Spleen (tissue), 7 donors: ENCODE measurements at regions not wholly inside any gene's neighbourhood (a gene's known extent, or its start where the extent isn't known, plus 50 kb on each side); places are given as distances from the start of the nearest gene placed in this dataset.

Source experiments
- CTCF ChIP-seq, 11 experiments: fragments of 200-600 bp in 7 of 11; fragments of 450-650 bp in 4 of 11; sonication (generic) in 4 of 11; IDR thresholded peaks in 8 of 11; conservative IDR thresholded peaks in 3 of 11; 1 replicate in 7 of 11; 2 replicates in 4 of 11; pipeline versions ENCODE4 v1.4.0 to v1.8.0; 2016 to 2021; ENCODE audit warnings: antibody characterized with exemption in 11 of 11, inconsistent platforms in 4 of 11, mild to moderate bottlenecking in 1 of 11
- POLR2A ChIP-seq, 3 donors: fragments of 450-650 bp; IDR thresholded peaks; one replicate each; pipeline ENCODE4 v1.5.1; 2017; ENCODE audit warnings: antibody characterized with exemption in 3 of 3, mild to moderate bottlenecking in 1 of 3
- POLR2AphosphoS5 ChIP-seq, 3 donors: sonication (generic); formaldehyde crosslinking; IDR thresholded peaks; one replicate each; pipeline ENCODE4 v1.5.1; 2017; ENCODE audit warnings: antibody characterized with exemption in 3 of 3
- donor health status: DM: no; HTN: no; CAD: no; lungs with moderate emphysema.
- donor health status: DM: no; HTN: no; CAD: no.
- donor health status: DM: no; HTN: no; CAD: no.

- TF ChIP-seq POLR2A (IDR thresholded peaks at IDR 0.05) (no peak), CTCF (IDR thresholded peaks at IDR 0.05 in 8 of 11, conservative IDR thresholded peaks at IDR 0.05 in 3 of 11) (no peak), POLR2AphosphoS5 (IDR thresholded peaks at IDR 0.05) (no peak)
Observed at GRCh38 chr4:187215438-187215837, 491.8 kb upstream of the FAT1 start.
